ENCODE measurements at regions not wholly inside any gene's neighbourhood (a gene's known extent, or its start where the extent isn't known, plus 50 kb on each side); places are given as distances from the start of the nearest gene placed in this dataset.

GRCh38 chr18:6650747-6651146 is 78.8 kb upstream of the ARHGAP28 start:
- H3K4me2 ChIP-seq (ENCODE audit: low read length): no peak overlapping the region
- H3K36me3 ChIP-seq (ENCODE audit: insufficient read depth, low read length): no peaks in the 10 kb centered on the region
- H3K27ac ChIP-seq (ENCODE audit: low read length): no peak overlapping the region
- no peaks in the 10 kb centered on the region for H4K20me1 ChIP-seq (ENCODE audit: insufficient read depth)
- H3K4me3 ChIP-seq (ENCODE audit: low read length): no peak overlapping the region
- TF ChIP-seq MXI1 (conservative IDR thresholded peaks at IDR 0.05; ENCODE audit: poor library complexity, severe bottlenecking) (no peak), RAD21 (conservative IDR thresholded peaks at IDR 0.05) (no peak), CTCF (IDR thresholded peaks at IDR 0.05; ENCODE audit: poor library complexity, severe bottlenecking) (no peak), EP300 (conservative IDR thresholded peaks at IDR 0.05; ENCODE audit: poor library complexity, severe bottlenecking) (no peak), SMC3 (conservative IDR thresholded peaks at IDR 0.05; ENCODE audit: poor library complexity) (no peak), EZH2 (IDR thresholded peaks at IDR 0.05; ENCODE audit: borderline replicate concordance, insufficient read depth, low read length, poor library complexity, severe bottlenecking) (no peak), POLR2AphosphoS5 (IDR thresholded peaks at IDR 0.05) (no peak), TAF1 (IDR thresholded peaks at IDR 0.05; ENCODE audit: low read depth) (no peak)
- no peaks in the 10 kb centered on the region for H3K9me2 ChIP-seq (ENCODE audit: insufficient read depth, low read length)
- H3K79me2 ChIP-seq (replicated peaks; ENCODE audit: insufficient read depth, low read length): no peaks in the 10 kb centered on the region
- H3K9ac ChIP-seq (ENCODE audit: low read length): no peak overlapping the region
- H2AFZ ChIP-seq (ENCODE audit: low read depth, low read length): no peak overlapping the region
- H3F3A ChIP-seq (ENCODE audit: insufficient read depth, low read length, poor library complexity, severe bottlenecking): no peaks in the 10 kb centered on the region
- H3K9me3 ChIP-seq (ENCODE audit: low read length): no peaks in the 10 kb centered on the region
- no peaks in the 10 kb centered on the region for H3K27me3 ChIP-seq (ENCODE audit: insufficient read depth, low read depth, low read length)

- H3K4me3 ChIP-seq (ENCODE audit: low read length): no peak overlapping the region
- H3K27ac ChIP-seq (ENCODE audit: low read length): no peak overlapping the region
- no peak overlapping the region for H3K9ac ChIP-seq (ENCODE audit: low read length)
These were observed 77.4 kb upstream of the ARHGAP28 start for GRCh38 chr18:6652098-6652497.

More at GRCh38 chr18:6652098-6652497, 77.4 kb upstream of the ARHGAP28 start:
- H2AFZ ChIP-seq (ENCODE audit: low read depth, low read length): no peak overlapping the region
- no peaks in the 10 kb centered on the region for H3K9me2 ChIP-seq (ENCODE audit: insufficient read depth, low read length)
- TF ChIP-seq POLR2AphosphoS5 (IDR thresholded peaks at IDR 0.05): no peak
- TF ChIP-seq CTCF (IDR thresholded peaks at IDR 0.05; ENCODE audit: poor library complexity, severe bottlenecking): no peak
- TF ChIP-seq RAD21 (conservative IDR thresholded peaks at IDR 0.05): no peak
- TF ChIP-seq EP300 (conservative IDR thresholded peaks at IDR 0.05; ENCODE audit: poor library complexity, severe bottlenecking): no peak
- no peak for TF ChIP-seq EZH2 (IDR thresholded peaks at IDR 0.05; ENCODE audit: borderline replicate concordance, insufficient read depth, low read length, poor library complexity, severe bottlenecking)
- TF ChIP-seq REST (IDR thresholded peaks at IDR 0.05; ENCODE audit: borderline replicate concordance): no peak
- no peak for TF ChIP-seq SMC3 (conservative IDR thresholded peaks at IDR 0.05; ENCODE audit: poor library complexity)
- no peak for TF ChIP-seq TAF1 (IDR thresholded peaks at IDR 0.05; ENCODE audit: low read depth)
- no peak for TF ChIP-seq MXI1 (conservative IDR thresholded peaks at IDR 0.05; ENCODE audit: poor library complexity, severe bottlenecking)
- H3K79me2 ChIP-seq (replicated peaks; ENCODE audit: insufficient read depth, low read length): no peaks in the 10 kb centered on the region
- H3K4me2 ChIP-seq (ENCODE audit: low read length): no peak overlapping the region
- no peaks in the 10 kb centered on the region for H3F3A ChIP-seq (ENCODE audit: insufficient read depth, low read length, poor library complexity, severe bottlenecking)
- no peaks in the 10 kb centered on the region for H3K9me3 ChIP-seq (ENCODE audit: low read length)
- H3K27me3 ChIP-seq (ENCODE audit: insufficient read depth, low read depth, low read length): no peaks in the 10 kb centered on the region
- no peaks in the 10 kb centered on the region for H3K36me3 ChIP-seq (ENCODE audit: insufficient read depth, low read length)
- no peaks in the 10 kb centered on the region for H4K20me1 ChIP-seq (ENCODE audit: insufficient read depth)

Measured in neural cell (in vitro differentiated cells).